ENCODE measurements at regions not wholly inside any gene's neighbourhood (a gene's known extent, or its start where the extent isn't known, plus 50 kb on each side); places are given as distances from the start of the nearest gene placed in this dataset.

DNA sequence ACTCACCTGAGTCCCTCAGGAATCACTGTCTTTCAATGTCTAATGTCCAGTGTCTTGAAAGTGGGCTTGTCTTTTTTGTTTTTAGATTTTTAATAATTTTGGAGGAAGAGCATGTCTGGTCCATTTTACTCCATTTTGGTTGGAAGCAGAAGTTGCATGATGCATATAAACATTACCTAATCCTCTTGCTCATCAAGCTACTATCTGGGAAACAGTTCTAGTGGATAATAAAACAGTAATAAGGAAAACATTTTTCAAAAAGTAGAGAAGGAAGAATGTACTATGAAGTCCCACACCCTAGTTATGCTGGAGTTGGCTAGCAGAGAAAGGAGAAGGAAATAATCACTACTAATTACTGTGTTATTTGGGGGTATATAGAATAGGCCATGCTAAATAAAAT lies 263.7 kb downstream of the ETAA1 start:
- Mint-ChIP-seq H3K4me3 (no peak overlapping the region), H3K27ac (no peak overlapping the region), H3K9me3 (peaks cover 0 to 9% (median 2%) of the 10 kb centered on the region in 3 donors), H3K36me3 (no peaks in the 10 kb centered on the region), H3K27me3 (peaks cover 4% of the 10 kb centered on the region), H3K4me1 (no peaks in the 10 kb centered on the region)

- H3K4me1 Mint-ChIP-seq = no peaks in the 10 kb centered on the region
- no peak overlapping the region for H3K27ac Mint-ChIP-seq
- H3K4me3 Mint-ChIP-seq = no peak overlapping the region
- no peaks in the 10 kb centered on the region for H3K36me3 Mint-ChIP-seq
- peaks cover 4% of the 10 kb centered on the region for H3K27me3 Mint-ChIP-seq
- H3K9me3 Mint-ChIP-seq = peaks cover 0 to 9% (median 2%) of the 10 kb centered on the region in 3 donors
These were observed 265.1 kb downstream of the ETAA1 start for GRCh38 chr2:67662222-67662621.

GRCh38 chr2:67663776-67664175 lies 266.6 kb downstream of the ETAA1 start:
- H3K27me3 Mint-ChIP-seq = peaks cover 4% of the 10 kb centered on the region
- H3K27ac Mint-ChIP-seq = no peak overlapping the region
- no peaks in the 10 kb centered on the region for H3K36me3 Mint-ChIP-seq
- no peaks in the 10 kb centered on the region for H3K4me1 Mint-ChIP-seq
- peaks cover 0 to 9% (median 3%) of the 10 kb centered on the region in 3 donors for H3K9me3 Mint-ChIP-seq
- no peak overlapping the region for H3K4me3 Mint-ChIP-seq

DNA sequence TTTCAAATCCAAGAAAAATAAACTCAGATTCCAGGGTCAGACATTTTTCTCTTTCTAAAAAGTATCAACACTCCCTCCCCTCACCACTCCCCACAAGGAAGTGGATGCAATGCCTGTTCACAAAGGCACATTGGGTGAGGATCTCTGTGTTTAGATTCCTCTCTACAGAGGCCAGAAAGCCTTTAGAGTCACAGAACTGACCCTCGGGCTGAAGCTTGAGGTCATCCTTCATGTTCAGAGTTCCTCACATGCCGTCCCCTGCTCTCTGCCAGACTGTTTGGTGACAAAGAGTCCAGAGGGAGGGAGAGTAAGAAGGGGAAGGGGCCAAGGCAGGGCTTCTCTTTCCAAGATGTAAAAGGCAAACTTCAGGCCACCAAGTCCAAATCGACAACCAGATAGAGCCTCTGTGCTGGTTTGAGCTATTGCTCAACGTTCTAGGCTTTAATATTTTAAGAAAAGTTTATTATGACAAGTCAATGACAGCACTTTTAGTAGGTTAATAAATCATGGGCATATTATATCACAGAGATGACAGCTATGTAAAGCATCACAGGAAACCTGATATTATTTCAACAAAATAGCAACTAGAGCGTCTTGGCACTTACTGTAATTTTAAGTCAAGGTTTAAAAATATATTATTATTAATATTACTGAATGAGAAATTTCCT lies 269.4 kb downstream of the ETAA1 start:
- H3K4me1 Mint-ChIP-seq = no peaks in the 10 kb centered on the region
- H3K27me3 Mint-ChIP-seq = no peaks in the 10 kb centered on the region
- H3K27ac Mint-ChIP-seq = no peak overlapping the region
- H3K4me3 Mint-ChIP-seq = no peak overlapping the region
- peaks cover 0 to 1% (median 0%) of the 10 kb centered on the region in 3 donors for H3K9me3 Mint-ChIP-seq
- H3K36me3 Mint-ChIP-seq = no peaks in the 10 kb centered on the region

- no peak overlapping the region for H3K27ac Mint-ChIP-seq
- no peaks in the 10 kb centered on the region for H3K36me3 Mint-ChIP-seq
- H3K27me3 Mint-ChIP-seq = no peaks in the 10 kb centered on the region
- no peak overlapping the region for H3K4me3 Mint-ChIP-seq
- no peaks in the 10 kb centered on the region for H3K4me1 Mint-ChIP-seq
- H3K9me3 Mint-ChIP-seq = peaks cover 0 to 1% (median 0%) of the 10 kb centered on the region in 3 donors
These were observed 270.1 kb downstream of the ETAA1 start for GRCh38 chr2:67667054-67667908.

GRCh38 chr2:67668538-67668937 lies 271.4 kb downstream of the ETAA1 start:
- Mint-ChIP-seq H3K4me1 (no peaks in the 10 kb centered on the region), H3K27ac (no peak overlapping the region), H3K36me3 (no peaks in the 10 kb centered on the region), H3K9me3 (peaks cover 0 to 1% (median 0%) of the 10 kb centered on the region in 3 donors), H3K27me3 (no peaks in the 10 kb centered on the region), H3K4me3 (no peak overlapping the region)

DNA sequence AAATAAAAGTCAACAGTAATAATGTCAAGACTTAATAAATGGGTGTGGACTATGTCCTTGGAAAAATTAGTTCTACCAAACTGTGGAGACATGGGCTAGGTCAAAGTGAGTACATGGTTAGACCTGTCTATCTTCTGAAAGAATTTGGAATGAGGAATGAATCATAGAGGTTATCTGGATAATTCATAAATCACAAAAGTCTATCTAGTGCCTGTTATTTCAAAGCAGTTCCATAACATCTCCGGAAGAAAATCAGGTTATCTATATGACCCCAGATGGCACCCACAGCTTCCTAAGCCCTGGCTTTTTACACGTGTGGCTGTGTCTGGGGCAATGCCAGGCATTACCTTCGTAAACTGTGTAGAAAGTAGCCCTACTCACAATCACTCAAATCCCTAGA lies 272.0 kb downstream of the ETAA1 start:
- H3K27me3 Mint-ChIP-seq = no peaks in the 10 kb centered on the region
- H3K36me3 Mint-ChIP-seq = no peaks in the 10 kb centered on the region
- H3K4me3 Mint-ChIP-seq = no peak overlapping the region
- H3K27ac Mint-ChIP-seq = no peak overlapping the region
- peaks cover 0 to 1% (median 0%) of the 10 kb centered on the region in 3 donors for H3K9me3 Mint-ChIP-seq
- no peaks in the 10 kb centered on the region for H3K4me1 Mint-ChIP-seq

GRCh38 chr2:67669766-67670165 lies 272.6 kb downstream of the ETAA1 start:
- no peaks in the 10 kb centered on the region for H3K4me1 Mint-ChIP-seq

DNA sequence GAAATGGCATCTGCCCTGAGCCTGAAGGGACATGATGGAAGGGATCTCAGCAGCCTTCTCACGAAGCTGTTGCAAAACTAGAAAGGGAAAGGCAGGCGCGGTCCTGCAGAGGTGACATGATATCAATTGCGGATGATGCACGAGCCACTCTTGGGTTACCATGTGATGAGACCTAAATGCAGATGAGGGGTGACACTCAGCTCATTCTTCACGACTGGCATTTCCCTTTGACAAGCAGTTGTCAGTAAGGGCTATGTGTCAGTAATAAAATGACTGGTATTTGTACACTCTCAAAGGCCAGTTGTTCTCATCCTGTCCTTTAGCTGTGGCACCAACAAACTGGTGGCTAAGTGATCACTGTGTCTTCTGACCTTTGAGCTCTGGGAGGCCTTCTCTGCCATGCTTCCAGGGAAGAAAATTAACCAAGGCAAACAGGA lies 273.6 kb downstream of the ETAA1 start:
- Mint-ChIP-seq H3K27ac (no peak overlapping the region), H3K36me3 (no peaks in the 10 kb centered on the region), H3K9me3 (peaks cover 0 to 1% (median 0%) of the 10 kb centered on the region in 3 donors), H3K27me3 (no peaks in the 10 kb centered on the region), H3K4me3 (no peak overlapping the region), H3K4me1 (no peaks in the 10 kb centered on the region)

More at GRCh38 chr2:67669766-67670165, 272.6 kb downstream of the ETAA1 start:
- peaks cover 0 to 1% (median 0%) of the 10 kb centered on the region in 3 donors for H3K9me3 Mint-ChIP-seq
- H3K36me3 Mint-ChIP-seq = no peaks in the 10 kb centered on the region
- no peak overlapping the region for H3K4me3 Mint-ChIP-seq
- H3K27me3 Mint-ChIP-seq = no peaks in the 10 kb centered on the region
- H3K27ac Mint-ChIP-seq = no peak overlapping the region

- Mint-ChIP-seq H3K27me3 (no peaks in the 10 kb centered on the region), H3K4me3 (no peak overlapping the region), H3K9me3 (peaks cover 0 to 1% (median 0%) of the 10 kb centered on the region in 3 donors), H3K27ac (no peak overlapping the region), H3K4me1 (no peaks in the 10 kb centered on the region), H3K36me3 (no peaks in the 10 kb centered on the region)
These were observed 274.6 kb downstream of the ETAA1 start for GRCh38 chr2:67671464-67672450.

GRCh38 chr2:67674668-67675067 lies 277.5 kb downstream of the ETAA1 start:
- no peaks in the 10 kb centered on the region for H3K9me3 Mint-ChIP-seq
- peaks cover 3% of the 10 kb centered on the region for H3K27me3 Mint-ChIP-seq
- H3K27ac Mint-ChIP-seq = no peak overlapping the region
- no peaks in the 10 kb centered on the region for H3K4me1 Mint-ChIP-seq
- H3K36me3 Mint-ChIP-seq = no peaks in the 10 kb centered on the region
- no peak overlapping the region for H3K4me3 Mint-ChIP-seq

DNA sequence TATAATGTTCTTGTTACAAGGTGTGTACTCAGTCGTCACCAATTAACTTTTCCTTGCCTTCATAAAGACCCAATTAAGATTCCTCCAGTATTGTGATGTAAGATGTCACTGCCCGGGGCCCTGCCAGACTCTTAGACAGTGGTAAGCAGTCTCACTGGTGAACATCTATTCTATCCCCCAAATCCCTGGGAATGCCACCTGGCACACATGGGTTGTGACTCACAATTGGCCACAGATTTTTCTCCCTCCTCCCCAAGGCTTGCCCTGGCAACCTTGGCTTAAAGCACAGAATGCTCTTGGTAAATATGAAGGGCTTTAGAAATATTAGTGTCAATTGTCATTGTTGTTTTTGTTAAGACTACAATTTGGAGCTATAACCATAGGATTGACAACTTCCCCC lies 287.9 kb downstream of the ETAA1 start:
- no peaks in the 10 kb centered on the region for H3K4me1 Mint-ChIP-seq

DNA sequence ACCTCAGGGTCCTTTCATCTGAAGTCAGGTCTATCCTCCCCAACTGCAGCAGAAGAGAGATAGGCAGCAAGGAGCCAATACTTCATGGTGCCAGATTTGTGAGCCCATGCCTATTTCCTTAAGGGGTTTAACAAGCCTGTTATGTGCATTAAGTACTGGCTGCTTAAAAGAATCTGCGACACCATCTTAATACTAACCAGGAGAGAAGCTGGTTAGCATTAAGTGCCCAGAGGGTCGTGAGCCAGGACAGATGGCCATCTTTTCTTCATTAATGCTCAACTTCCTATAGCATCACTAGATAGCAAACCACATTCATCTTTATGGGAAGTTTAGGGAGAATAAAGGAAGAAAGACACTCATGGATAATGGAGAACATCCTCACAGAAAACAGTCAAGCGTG lies 289.1 kb downstream of the ETAA1 start:
- H3K36me3 Mint-ChIP-seq = no peaks in the 10 kb centered on the region
- no peak overlapping the region for H3K4me3 Mint-ChIP-seq
- no peaks in the 10 kb centered on the region for H3K4me1 Mint-ChIP-seq
- H3K9me3 Mint-ChIP-seq = peaks cover 0 to 2% (median 1%) of the 10 kb centered on the region in 3 donors
- H3K27ac Mint-ChIP-seq = no peak overlapping the region
- peaks cover 5% of the 10 kb centered on the region for H3K27me3 Mint-ChIP-seq

More for the DNA sequence above, 287.9 kb downstream of the ETAA1 start:
- H3K27me3 Mint-ChIP-seq = peaks cover 5% of the 10 kb centered on the region
- peaks cover 0 to 2% (median 1%) of the 10 kb centered on the region in 3 donors for H3K9me3 Mint-ChIP-seq
- H3K4me3 Mint-ChIP-seq = no peak overlapping the region
- no peak overlapping the region for H3K27ac Mint-ChIP-seq
- no peaks in the 10 kb centered on the region for H3K36me3 Mint-ChIP-seq

DNA sequence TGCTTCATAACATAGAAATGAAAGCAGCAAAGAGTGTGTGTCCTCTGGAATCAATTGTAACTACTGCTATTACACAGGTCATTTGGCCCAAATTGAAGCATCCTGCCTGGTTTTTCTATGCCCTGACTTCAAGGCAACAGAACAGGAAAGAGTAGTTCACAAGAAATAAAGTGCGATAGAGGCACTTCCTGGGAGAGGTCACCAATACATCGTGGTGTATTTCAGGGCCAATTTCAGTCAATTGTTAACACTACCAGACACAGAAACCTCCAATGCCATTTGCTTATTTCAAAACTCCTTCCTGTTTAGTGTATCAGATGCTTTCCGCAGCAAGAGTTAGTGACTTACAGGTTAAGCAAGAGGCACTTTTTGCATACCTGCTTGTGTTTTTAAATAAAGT lies 292.1 kb downstream of the ETAA1 start:
- Mint-ChIP-seq H3K36me3 (peaks cover 3% of the 10 kb centered on the region), H3K4me1 (peaks cover 0 to 2% (median 0%) of the 10 kb centered on the region in 3 donors), H3K4me3 (no peak overlapping the region), H3K9me3 (peaks cover 0 to 2% (median 2%) of the 10 kb centered on the region in 3 donors), H3K27ac (no peak overlapping the region), H3K27me3 (peaks cover 8% of the 10 kb centered on the region)

Data from IgD-negative memory B cell (primary cell).